ENCODE measurements at regions not wholly inside any gene's neighbourhood (a gene's known extent, or its start where the extent isn't known, plus 50 kb on each side); places are given as distances from the start of the nearest gene placed in this dataset.

DNA sequence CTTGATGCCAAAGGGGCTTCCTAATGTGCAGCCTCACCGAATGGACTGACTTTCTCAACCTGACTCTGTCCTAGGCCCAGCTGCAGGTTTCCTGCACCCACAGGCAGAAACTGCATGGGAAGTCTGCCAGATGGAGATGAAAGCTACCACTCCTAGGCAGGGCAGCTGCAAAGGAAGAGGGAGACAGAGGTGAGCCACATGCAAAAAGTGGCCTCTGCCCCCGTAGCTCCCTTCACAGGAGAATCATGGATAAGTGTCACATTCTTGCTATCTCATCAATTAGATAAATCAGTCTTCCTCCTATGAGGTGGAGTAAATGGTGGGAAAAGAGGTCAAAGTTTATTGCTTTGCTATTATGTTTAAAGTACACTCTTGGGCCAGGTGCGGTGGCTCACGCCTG, 191.3 kb downstream of the ALDH8A1 start:
- Histone ChIP-seq H4K8ac (ENCODE audit: extremely low read depth, insufficient read depth, low read length) (no peak overlapping the region), H3K4me3 (ENCODE audit: extremely low read depth in 1 of 4, insufficient read depth in 2 of 4, low read depth in 3 of 4, low read length in 4 of 4) (no peak overlapping the region), H4K20me1 (replicated peaks in 1 of 2; ENCODE audit: control insufficient read depth in 1 of 2, insufficient read depth in 2 of 2, low read length in 2 of 2) (no peaks in the 10 kb centered on the region), H3K27me3 (replicated peaks in 1 of 4; ENCODE audit: control insufficient read depth in 3 of 4, extremely low read depth in 1 of 4, insufficient read depth in 3 of 4, low read length in 3 of 4) (no peaks in the 10 kb centered on the region), H3K9me3 (ENCODE audit: insufficient read depth in 2 of 2, low read depth in 1 of 2, low read length in 1 of 2) (no peaks in the 10 kb centered on the region), H3K79me1 (ENCODE audit: low read depth, low read length) (no peaks in the 10 kb centered on the region), H3K4me1 (replicated peaks in 1 of 4; ENCODE audit: control insufficient read depth in 3 of 4, insufficient read depth in 4 of 4, low read length in 3 of 4) (peaks cover 0 to 7% (median 4%) of the 10 kb centered on the region in 4 experiments; a peak in 3 of 7 replicates), H2AK5ac (ENCODE audit: low read depth, low read length) (no peak overlapping the region), H4K5ac (ENCODE audit: insufficient read length, low read depth, low read length) (no peak overlapping the region), H2BK15ac (ENCODE audit: low read length) (no peak overlapping the region), H3K14ac (ENCODE audit: insufficient read length) (no peak overlapping the region), H3K27ac (ENCODE audit: low read depth, low read length) (no peak overlapping the region), H3K9ac (replicated peaks in 1 of 4; ENCODE audit: extremely low read depth in 1 of 4, low read depth in 3 of 4, low read length in 3 of 4) (no peak overlapping the region), H2BK20ac (ENCODE audit: low read length) (no peak overlapping the region), H3K4ac (replicated peaks; ENCODE audit: insufficient read length, low read depth, low read length) (no peak overlapping the region), H3K18ac (ENCODE audit: extremely low read depth, low read length) (no peak overlapping the region), H3K23me2 (ENCODE audit: low read depth, low read length) (no peaks in the 10 kb centered on the region), H3K36me3 (ENCODE audit: control insufficient read depth in 2 of 4, insufficient read depth in 4 of 4, low read length in 3 of 4) (no peaks in the 10 kb centered on the region), H3K23ac (ENCODE audit: insufficient read length) (no peak overlapping the region), H4K91ac (replicated peaks; ENCODE audit: insufficient read length, low read length) (no peak overlapping the region), H3K4me2 (ENCODE audit: insufficient read depth in 1 of 2, low read depth in 2 of 2, low read length in 2 of 2) (no peak overlapping the region), H2BK5ac (ENCODE audit: low read depth, low read length) (no peak overlapping the region), H3K79me2 (ENCODE audit: control insufficient read depth in 1 of 2, insufficient read depth in 2 of 2, low read length in 2 of 2) (no peaks in the 10 kb centered on the region), H3K56ac (replicated peaks; ENCODE audit: insufficient read length, low read depth, low read length) (no peak overlapping the region), H2AFZ (ENCODE audit: low read length) (no peak overlapping the region), H2BK120ac (replicated peaks; ENCODE audit: low read depth, low read length) (no peak overlapping the region), H2BK12ac (ENCODE audit: low read depth, low read length) (no peak overlapping the region)
- TF ChIP-seq HDAC2 (IDR thresholded peaks at IDR 0.05; ENCODE audit: borderline replicate concordance in 1 of 2, low read depth in 2 of 2, low read length in 2 of 2) (no peak), SUZ12 (IDR thresholded peaks at IDR 0.05; ENCODE audit: low read length) (no peak), KDM1A (IDR thresholded peaks at IDR 0.05; ENCODE audit: borderline replicate concordance, low read length) (no peak), SAP30 (IDR thresholded peaks at IDR 0.05; ENCODE audit: insufficient read depth, insufficient replicate concordance, low read length) (no peak), TCF12 (IDR thresholded peaks at IDR 0.05; ENCODE audit: low read depth, low read length) (no peak), CBX8 (IDR thresholded peaks at IDR 0.05; ENCODE audit: borderline replicate concordance, low read depth, low read length) (no peak), FOSL1 (IDR thresholded peaks at IDR 0.05; ENCODE audit: insufficient read depth, low read depth, low read length) (no peak), POU5F1 (IDR thresholded peaks at IDR 0.05; ENCODE audit: low read depth, low read length) (no peak), CHD1 (IDR thresholded peaks at IDR 0.05; ENCODE audit: low read depth, low read length) (no peak)
- TF ChIP-seq, protein P1, sequence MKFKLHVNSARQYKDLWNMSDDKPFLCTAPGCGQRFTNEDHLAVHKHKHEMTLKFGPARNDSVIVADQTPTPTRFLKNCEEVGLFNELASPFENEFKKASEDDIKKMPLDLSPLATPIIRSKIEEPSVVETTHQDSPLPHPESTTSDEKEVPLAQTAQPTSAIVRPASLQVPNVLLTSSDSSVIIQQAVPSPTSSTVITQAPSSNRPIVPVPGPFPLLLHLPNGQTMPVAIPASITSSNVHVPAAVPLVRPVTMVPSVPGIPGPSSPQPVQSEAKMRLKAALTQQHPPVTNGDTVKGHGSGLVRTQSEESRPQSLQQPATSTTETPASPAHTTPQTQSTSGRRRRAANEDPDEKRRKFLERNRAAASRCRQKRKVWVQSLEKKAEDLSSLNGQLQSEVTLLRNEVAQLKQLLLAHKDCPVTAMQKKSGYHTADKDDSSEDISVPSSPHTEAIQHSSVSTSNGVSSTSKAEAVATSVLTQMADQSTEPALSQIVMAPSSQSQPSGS (IDR thresholded peaks at IDR 0.05; ENCODE audit: low read length), result no peak
- POLR2A ChIA-PET (ENCODE audit: partially characterized antibody), result interaction anchor here (1.4 kb wide), 1 partner anchor 15 kb away, joined by 3 read pairs; no protein-coding TSS in a partner anchor
- no peak for FAIRE-seq
- 88% methylated on average over 4 of the region's 4 CpGs; no CpG with 5 or more reads in 1 of the 2 experiments for WGBS, 2 experiments (ENCODE audit: extremely low coverage in 1 of 2, insufficient coverage in 1 of 2, insufficient read length in 1 of 2, insufficient replicate concordance in 2 of 2, low coverage in 1 of 2, low lambda C conversion rate in 2 of 2, missing lambda C conversion rate in 1 of 2)
- DNase-seq (ENCODE audit: low read depth in 1 of 2, low spot score in 2 of 2), result no peak
- CTCF ChIA-PET (ENCODE audit: partially characterized antibody), result interaction anchor here (0.8 to 2.5 kb wide), 9 partner anchors 9 to 452 kb away, joined by 3 to 7 read pairs (median 3); no protein-coding TSS in a partner anchor
